ENCODE measurements at regions not wholly inside any gene's neighbourhood (a gene's known extent, or its start where the extent isn't known, plus 50 kb on each side); places are given as distances from the start of the nearest gene placed in this dataset.

DNA sequence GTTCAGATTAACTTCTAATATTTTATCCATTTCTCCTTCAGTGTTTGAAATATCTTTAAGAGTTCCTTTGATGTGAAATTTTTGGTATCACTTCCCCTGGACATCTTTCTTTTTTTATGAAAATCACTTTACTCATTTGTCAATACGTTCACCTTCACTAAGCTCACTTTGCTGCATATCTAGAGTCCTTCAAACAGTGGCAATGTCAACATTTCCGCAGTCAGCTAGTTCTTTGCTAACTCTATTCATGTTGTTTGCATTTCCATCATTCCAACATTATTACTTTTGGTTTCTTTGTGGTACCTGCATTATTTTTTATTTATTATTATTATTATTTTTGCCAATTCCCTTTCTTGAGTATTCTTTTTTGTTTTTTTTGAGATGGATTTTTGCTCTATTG, 203.0 kb downstream of the GPAT3 start:
- TF ChIP-seq, protein P1, sequence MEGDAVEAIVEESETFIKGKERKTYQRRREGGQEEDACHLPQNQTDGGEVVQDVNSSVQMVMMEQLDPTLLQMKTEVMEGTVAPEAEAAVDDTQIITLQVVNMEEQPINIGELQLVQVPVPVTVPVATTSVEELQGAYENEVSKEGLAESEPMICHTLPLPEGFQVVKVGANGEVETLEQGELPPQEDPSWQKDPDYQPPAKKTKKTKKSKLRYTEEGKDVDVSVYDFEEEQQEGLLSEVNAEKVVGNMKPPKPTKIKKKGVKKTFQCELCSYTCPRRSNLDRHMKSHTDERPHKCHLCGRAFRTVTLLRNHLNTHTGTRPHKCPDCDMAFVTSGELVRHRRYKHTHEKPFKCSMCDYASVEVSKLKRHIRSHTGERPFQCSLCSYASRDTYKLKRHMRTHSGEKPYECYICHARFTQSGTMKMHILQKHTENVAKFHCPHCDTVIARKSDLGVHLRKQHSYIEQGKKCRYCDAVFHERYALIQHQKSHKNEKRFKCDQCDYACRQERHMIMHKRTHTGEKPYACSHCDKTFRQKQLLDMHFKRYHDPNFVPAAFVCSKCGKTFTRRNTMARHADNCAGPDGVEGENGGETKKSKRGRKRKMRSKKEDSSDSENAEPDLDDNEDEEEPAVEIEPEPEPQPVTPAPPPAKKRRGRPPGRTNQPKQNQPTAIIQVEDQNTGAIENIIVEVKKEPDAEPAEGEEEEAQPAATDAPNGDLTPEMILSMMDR (IDR thresholded peaks at IDR 0.05) = no peak
- TF ChIP-seq POLR2A (IDR thresholded peaks at IDR 0.05) = no peak
